ENCODE measurements at regions not wholly inside any gene's neighbourhood (a gene's known extent, or its start where the extent isn't known, plus 50 kb on each side); places are given as distances from the start of the nearest gene placed in this dataset.

GRCh38 chr6:26249957-26250697, 114.9 kb upstream of the BTN3A2 start:
- TF ChIP-seq CTCF (IDR thresholded peaks at IDR 0.05) (no peak), POLR2A (IDR thresholded peaks at IDR 0.05) (no peak)
